K562 (cell line): ENCODE measurements at regions not wholly inside any gene's neighbourhood (a gene's known extent, or its start where the extent isn't known, plus 50 kb on each side); places are given as distances from the start of the nearest gene placed in this dataset.

Source experiments
- ATAC-seq: fragments of 200-7000 bp; cut with Tn5 transposase; 3 replicates; pipeline ENCODE4 v1.9.1; 2020; ENCODE audit warnings: moderate library complexity
- BruUV-seq: library from RNA; stranded (reverse); fragments of 400-500 nt; replicated peaks from 2 replicates; lab custom pipeline; 2021; lab: Mats Ljungman, UMichigan
- CTCF ChIA-PET: fragments of 300-600 bp; formaldehyde crosslinking; extraction: SDS; loops from one replicate; lab custom pipeline; 2021; ENCODE audit warnings: low intra/inter-chr PET ratio; lab: Yijun Ruan, JAX
- POLR2A ChIA-PET: fragments of 300-600, 350-650 bp; sonication (Branson Sonifier 250); formaldehyde crosslinking; extraction: SDS; loops from one replicate; lab custom pipeline; 2021; ENCODE audit warnings: antibody characterized with exemption, inconsistent platforms; lab: Yijun Ruan, JAX
- DNase-seq, 4 experiments: peaks; one replicate each; pipeline versions ENCODE4 v3.0.0 to v3.0.0-alpha.2; 2011 to 2018; ENCODE audit warnings: low spot score in 3 of 4, mixed read lengths in 3 of 4; ENCODE audit errors: extremely low read depth in 1 of 4
- FAIRE-seq: peaks from 2 replicates; lab custom pipeline; 2011; peaks lifted over from hg19 to GRCh38; lab: Jason Lieb, UNC
- H2AFZ ChIP-seq: 2 replicates; pipeline ENCODE4 v1.6.0; 2011; ENCODE audit warnings: low read depth, low read length, control low read depth, inconsistent platforms
- H3K27ac ChIP-seq: fragments of 200-600 bp; 3 replicates; pipeline ENCODE4 v1.8.0; 2011; ENCODE audit warnings: low read depth, mild to moderate bottlenecking, control low read depth, inconsistent platforms, low read length, moderate library complexity, mixed read lengths; ENCODE audit errors: extremely low read depth
- H3K27me3 ChIP-seq, 2 experiments: fragments of 300-600 bp in 1 of 2; 2 replicates in 1 of 2; 3 replicates in 1 of 2; pipeline versions ENCODE4 v1.6.0 to v1.8.0; 2011; ENCODE audit warnings: inconsistent platforms in 2 of 2, low read length in 2 of 2, mild to moderate bottlenecking in 1 of 2, mixed read lengths in 1 of 2, moderate library complexity in 1 of 2; ENCODE audit not compliant: control insufficient read depth in 2 of 2, insufficient read depth in 2 of 2
- H3K36me3 ChIP-seq: fragments of 300-600 bp; 3 replicates; pipeline ENCODE4 v1.8.0; 2011; ENCODE audit warnings: mild to moderate bottlenecking, low read length, inconsistent platforms; ENCODE audit not compliant: control insufficient read depth, insufficient read depth
- H3K4me1 ChIP-seq, 2 experiments: fragments of 200-600 bp in 1 of 2; replicated peaks in 1 of 2; 2 replicates in 1 of 2; 3 replicates in 1 of 2; pipeline versions ENCODE4 v1.5.1 to v1.8.0; 2011; ENCODE audit warnings: inconsistent platforms in 2 of 2, low read length in 2 of 2, mild to moderate bottlenecking in 1 of 2, mixed read lengths in 1 of 2, moderate library complexity in 1 of 2; ENCODE audit not compliant: control insufficient read depth in 2 of 2, insufficient read depth in 2 of 2
- H3K4me2 ChIP-seq: 2 replicates; pipeline ENCODE4 v1.6.1; 2011; ENCODE audit warnings: low read length, control low read depth, inconsistent platforms, mixed read lengths; ENCODE audit not compliant: insufficient read depth
- H3K4me3 ChIP-seq: fragments of 200-600 bp; sonication (generic), shearing (Covaris generic); 2 replicates; pipeline ENCODE4 v1.5.1; 2016; ENCODE audit warnings: control low read depth, inconsistent platforms
- H3K79me2 ChIP-seq: fragments of 200-600 bp; 3 replicates; pipeline ENCODE4 v1.8.0; 2011; ENCODE audit warnings: low read length, inconsistent platforms; ENCODE audit not compliant: control insufficient read depth, insufficient read depth
- H3K9ac ChIP-seq, 2 experiments: 2 replicates each; pipeline versions ENCODE4 v1.6.0 to v1.6.1; 2011; ENCODE audit warnings: low read depth in 2 of 2, low read length in 2 of 2, control low read depth in 1 of 2, inconsistent platforms in 1 of 2, mild to moderate bottlenecking in 1 of 2, mixed read lengths in 1 of 2; ENCODE audit not compliant: insufficient read depth in 1 of 2
- H3K9me1 ChIP-seq: one replicate; pipeline ENCODE4 v1.6.0; 2011; ENCODE audit warnings: inconsistent platforms, mild to moderate bottlenecking, low read length, moderate library complexity; ENCODE audit not compliant: control insufficient read depth, insufficient read depth
- H3K9me3 ChIP-seq: replicated peaks from 2 replicates; pipeline ENCODE4 v1.5.1; 2011; ENCODE audit warnings: low read depth, low read length, inconsistent platforms; ENCODE audit not compliant: control insufficient read depth, insufficient read depth
- H4K20me1 ChIP-seq: replicated peaks from 2 replicates; pipeline ENCODE4 v1.6.1; 2011; ENCODE audit warnings: low read length, inconsistent platforms, mixed read lengths; ENCODE audit not compliant: control insufficient read depth, insufficient read depth
- BDP1 ChIP-seq: IDR thresholded peaks from 3 replicates; pipeline ENCODE4 v1.6.1; 2011; ENCODE audit not compliant: insufficient read length, insufficient read depth
- CBFA2T2 ChIP-seq: fragments of 450-650 bp; conservative IDR thresholded peaks from 2 replicates; pipeline ENCODE4 v1.6.1; 2017; ENCODE audit warnings: mild to moderate bottlenecking
- FOXK1 ChIP-seq: sonication (generic); formaldehyde crosslinking; IDR thresholded peaks from 2 replicates; pipeline ENCODE4 v1.8.0; 2022; ENCODE audit warnings: missing genetic modification reagents, mild to moderate bottlenecking, borderline replicate concordance
- LEF1 ChIP-seq: fragments of 450-650 bp; IDR thresholded peaks from 2 replicates; pipeline ENCODE4 v1.6.1; 2016; ENCODE audit warnings: mild to moderate bottlenecking
- MAFG ChIP-seq: fragments of 450-650 bp; conservative IDR thresholded peaks from 2 replicates; pipeline ENCODE4 v1.6.1; 2016; ENCODE audit warnings: missing genetic modification characterization, missing compliant biosample characterization
- MNT ChIP-seq, 2 experiments: fragments of 450-650 bp; conservative IDR thresholded peaks; 2 replicates each; pipeline ENCODE4 v1.6.1; 2017; ENCODE audit warnings: mild to moderate bottlenecking in 2 of 2, moderate library complexity in 2 of 2
- NFE2 ChIP-seq: IDR thresholded peaks from 2 replicates; pipeline ENCODE4 v1.6.1; 2014; ENCODE audit warnings: antibody characterized with exemption, low read depth
- PURB ChIP-seq: sonication (generic); formaldehyde crosslinking; IDR thresholded peaks from 2 replicates; pipeline ENCODE4 v1.9.0; 2021; ENCODE audit warnings: low read depth, mild to moderate bottlenecking, missing genetic modification reagents
- U2AF2 ChIP-seq: fragments of 200-400 bp; formaldehyde crosslinking; optimal IDR thresholded peaks from 2 replicates; pipeline ENCODE3; 2017; ENCODE audit warnings: low read depth, mild to moderate bottlenecking, low read length
- ZFP1 ChIP-seq: fragments of 450-650 bp; formaldehyde crosslinking; IDR thresholded peaks from 2 replicates; pipeline ENCODE4 v1.4.0; 2020; ENCODE audit warnings: mild to moderate bottlenecking, mixed read lengths
- ZNF282 ChIP-seq: sonication (generic); formaldehyde crosslinking; IDR thresholded peaks from 2 replicates; pipeline ENCODE4 v1.8.1; 2023; ENCODE audit warnings: missing genetic modification reagents
- WGBS: fragments of 100-300 bp; shearing (Covaris generic); methylation state at CpG from one replicate; pipeline ENCODE4 v1.1.6; 2016; ENCODE audit warnings: low coverage, mixed read lengths; ENCODE audit not compliant: insufficient coverage; ENCODE audit errors: missing lambda C conversion rate; 5-methylcytosine and 5-hydroxymethylcytosine counted together
- in situ Hi-C: fragments of 300-500 bp; cut with MboI; formaldehyde crosslinking; loops from 4 replicates; pipeline ENCODE4 v1.15.0; 2018; ENCODE audit warnings: inconsistent platforms, mixed read lengths
- intact Hi-C: fragments of 100-400 bp; cut with micrococcal nuclease; formaldehyde crosslinking; loops from 2 replicates; pipeline ENCODE4 v1.14.2; 2022
- TF ChIP-seq, protein P1 (sequence below): fragments of 450-650 bp; conservative IDR thresholded peaks from 2 replicates; pipeline ENCODE4 v1.6.1; 2016; ENCODE audit warnings: missing genetic modification characterization, low read depth, mild to moderate bottlenecking, control low read depth, missing compliant biosample characterization

DNA sequence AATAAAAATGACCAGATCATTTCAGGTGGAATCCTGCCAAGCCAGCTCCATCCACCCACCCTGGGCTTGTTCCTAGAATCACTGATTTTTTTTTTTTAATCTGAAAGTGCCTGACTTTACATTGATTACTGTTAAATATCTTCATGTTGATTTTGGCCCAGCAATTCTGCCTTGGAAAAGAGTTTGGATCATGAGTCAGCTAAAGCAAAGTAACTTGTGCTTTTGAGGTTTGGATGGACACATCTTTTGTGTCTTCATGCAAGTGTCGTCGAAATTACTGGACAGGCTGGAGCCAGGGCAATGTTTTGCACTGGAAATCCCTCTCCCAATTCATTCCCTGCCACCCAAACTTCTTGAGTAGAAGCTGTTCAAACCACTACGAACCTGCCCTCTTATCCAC lies 164.0 kb upstream of the SYT13 start:
- BruUV-seq, result no TSS peak
- H3K27me3 ChIP-seq, result peaks cover 3 to 15% of the 10 kb centered on the region in 2 experiments; a peak in 2 of 5 replicates
- no peaks in the 10 kb centered on the region for H3K9me3 ChIP-seq
- H3K79me2 ChIP-seq, result no peaks in the 10 kb centered on the region
- in situ Hi-C loops, result no loop called here
- WGBS, result 3% methylated on average over 3 of the region's 3 CpGs
- DNase-seq (peak in 1 of 4 experiments; percentile 16), ATAC-seq (no peak)
- H3K4me1 ChIP-seq, result no peaks in the 10 kb centered on the region
- 0 out of 2 replicates have a peak, but pooled peaks have one; percentile 9 for TF ChIP-seq NFE2
- peak; percentile 37; the same call in 1 of the 2 replicates for TF ChIP-seq MAFG
- TF ChIP-seq BDP1, result no peak
- TF ChIP-seq, all 486 proteins: peak for 2
- no peaks in the 10 kb centered on the region for H3K9me1 ChIP-seq
- H2AFZ ChIP-seq, result no peak overlapping the region
- FAIRE-seq, result no peak
- no peak overlapping the region for H3K27ac ChIP-seq
- H3K9ac ChIP-seq, result no peak overlapping the region
- H4K20me1 ChIP-seq, result no peaks in the 10 kb centered on the region
- no peaks in the 10 kb centered on the region for H3K36me3 ChIP-seq
- POLR2A ChIA-PET, result no interaction called here
- CTCF ChIA-PET, result no interaction called here
- no peak overlapping the region for H3K4me3 ChIP-seq
- intact Hi-C loops, result loop anchor here (10.0 kb wide), 1 partner anchor 205 kb away; no protein-coding TSS in a partner anchor
- H3K4me2 ChIP-seq, result no peak overlapping the region

DNA sequence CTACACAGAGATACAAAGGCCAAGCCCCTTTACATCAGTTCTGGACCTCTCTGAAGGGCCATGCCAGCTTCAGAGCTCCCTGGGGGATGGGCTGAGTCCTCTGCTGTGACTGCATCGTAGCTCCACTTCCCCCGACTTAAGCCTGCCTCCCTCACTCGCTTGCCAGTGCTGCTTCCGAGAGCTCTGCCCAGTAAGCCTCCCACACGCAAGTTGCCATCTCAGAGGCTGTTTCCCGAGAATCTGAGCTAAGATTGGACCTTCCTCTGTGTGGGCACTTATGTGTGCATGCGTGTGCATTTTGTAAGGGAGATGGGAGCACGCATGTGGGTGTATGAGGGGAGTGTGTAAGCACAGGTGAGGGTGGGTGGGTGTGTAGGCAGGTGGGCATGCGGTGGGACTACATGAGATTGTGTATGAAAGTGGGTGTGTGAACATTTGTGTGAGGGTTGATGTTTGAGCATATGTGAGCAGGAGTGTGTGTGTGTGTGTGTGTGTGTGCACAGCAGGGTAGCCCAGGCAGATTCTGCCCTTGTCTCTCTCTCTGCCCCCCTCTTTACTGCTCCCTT lies 163.0 kb upstream of the SYT13 start:
- no peaks in the 10 kb centered on the region for H3K9me3 ChIP-seq
- ATAC-seq, result no peak
- H3K9ac ChIP-seq, result no peak overlapping the region
- no peak overlapping the region for H3K4me3 ChIP-seq
- H4K20me1 ChIP-seq, result no peaks in the 10 kb centered on the region; the same call in 1 of the 2 replicates
- H3K9me1 ChIP-seq, result no peaks in the 10 kb centered on the region
- H3K79me2 ChIP-seq, result no peaks in the 10 kb centered on the region
- peaks cover 3 to 23% of the 10 kb centered on the region in 2 experiments; a peak in 3 of 5 replicates for H3K27me3 ChIP-seq
- in situ Hi-C loops, result no loop called here
- WGBS, result 5% methylated on average over 6 of the region's 9 CpGs
- no peaks in the 10 kb centered on the region for H3K4me1 ChIP-seq
- TF ChIP-seq U2AF2, result no peak
- no peak for TF ChIP-seq MNT (conservative IDR thresholded peaks at IDR 0.05)
- no peak for TF ChIP-seq LEF1
- TF ChIP-seq ZFP1 (CRISPR knock-in tag), result no peak
- TF ChIP-seq PURB (CRISPR knock-in tag), result no peak
- TF ChIP-seq CBFA2T2, result no peak
- TF ChIP-seq FOXK1 (CRISPR knock-in tag), result no peak
- no peak for TF ChIP-seq ZNF282 (CRISPR knock-in tag)
- TF ChIP-seq, protein P1, sequence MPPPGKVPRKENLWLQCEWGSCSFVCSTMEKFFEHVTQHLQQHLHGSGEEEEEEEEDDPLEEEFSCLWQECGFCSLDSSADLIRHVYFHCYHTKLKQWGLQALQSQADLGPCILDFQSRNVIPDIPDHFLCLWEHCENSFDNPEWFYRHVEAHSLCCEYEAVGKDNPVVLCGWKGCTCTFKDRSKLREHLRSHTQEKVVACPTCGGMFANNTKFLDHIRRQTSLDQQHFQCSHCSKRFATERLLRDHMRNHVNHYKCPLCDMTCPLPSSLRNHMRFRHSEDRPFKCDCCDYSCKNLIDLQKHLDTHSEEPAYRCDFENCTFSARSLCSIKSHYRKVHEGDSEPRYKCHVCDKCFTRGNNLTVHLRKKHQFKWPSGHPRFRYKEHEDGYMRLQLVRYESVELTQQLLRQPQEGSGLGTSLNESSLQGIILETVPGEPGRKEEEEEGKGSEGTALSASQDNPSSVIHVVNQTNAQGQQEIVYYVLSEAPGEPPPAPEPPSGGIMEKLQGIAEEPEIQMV (tag), result no peak
- H3K27ac ChIP-seq, result no peak overlapping the region
- ChIA-PET CTCF (no interaction called here), POLR2A (no interaction called here)
- no peak for FAIRE-seq
- BruUV-seq, result no TSS peak
- no peak overlapping the region for H2AFZ ChIP-seq
- H3K36me3 ChIP-seq, result no peaks in the 10 kb centered on the region
- no peak for DNase-seq
- no peak overlapping the region for H3K4me2 ChIP-seq
- intact Hi-C loops, result no loop called here
